Caki2 (cell line): ENCODE measurements at regions not wholly inside any gene's neighbourhood (a gene's known extent, or its start where the extent isn't known, plus 50 kb on each side); places are given as distances from the start of the nearest gene placed in this dataset.

Experiments used
- DNase-seq: peaks from one replicate; pipeline ENCODE4 v3.0.0-alpha.2; 2015; ENCODE audit warnings: low read depth
- in situ Hi-C: cut with HindIII; loops from 2 replicates; pipeline ENCODE4 v1.10.0; 2016; ENCODE audit warnings: low sequenced_read_pairs, low pct_unique_long_range_greater_than_20kb, mixed read lengths

- in situ Hi-C loops, result no loop called here
- no peak for DNase-seq
Measured at GRCh38 chr12:67447180-67447579, 178.0 kb downstream of the CAND1 start.

DNA sequence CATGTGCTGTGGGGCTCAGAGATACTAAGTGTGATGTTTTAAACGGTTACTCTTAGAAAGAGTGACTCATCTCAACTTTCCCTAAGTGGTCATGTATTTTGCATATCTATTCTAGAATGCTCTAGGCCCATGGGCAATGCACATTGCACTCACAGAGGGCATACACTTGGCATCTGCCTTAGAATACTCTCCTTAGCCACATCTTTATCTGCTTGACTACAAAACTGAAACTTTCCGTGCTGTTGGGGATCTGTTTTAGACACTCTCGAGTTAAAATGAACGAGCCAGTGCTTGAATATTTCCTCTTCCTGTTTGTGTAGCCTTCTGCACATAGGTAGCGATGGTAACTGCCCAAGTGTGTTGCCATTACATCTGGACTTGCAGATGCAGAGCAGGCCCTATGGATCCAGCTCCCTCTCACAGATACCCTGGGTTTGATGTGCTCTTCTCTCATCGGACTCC, 180.5 kb downstream of the CAND1 start:
- in situ Hi-C loops, result no loop called here
- DNase-seq, result no peak

- no peak for DNase-seq
- in situ Hi-C loops, result no loop called here
Measured at GRCh38 chr12:67450441-67450840, 181.3 kb downstream of the CAND1 start.

GRCh38 chr12:67451206-67451605, 182.0 kb downstream of the CAND1 start:
- in situ Hi-C loops, result no loop called here
- DNase-seq, result no peak

DNA sequence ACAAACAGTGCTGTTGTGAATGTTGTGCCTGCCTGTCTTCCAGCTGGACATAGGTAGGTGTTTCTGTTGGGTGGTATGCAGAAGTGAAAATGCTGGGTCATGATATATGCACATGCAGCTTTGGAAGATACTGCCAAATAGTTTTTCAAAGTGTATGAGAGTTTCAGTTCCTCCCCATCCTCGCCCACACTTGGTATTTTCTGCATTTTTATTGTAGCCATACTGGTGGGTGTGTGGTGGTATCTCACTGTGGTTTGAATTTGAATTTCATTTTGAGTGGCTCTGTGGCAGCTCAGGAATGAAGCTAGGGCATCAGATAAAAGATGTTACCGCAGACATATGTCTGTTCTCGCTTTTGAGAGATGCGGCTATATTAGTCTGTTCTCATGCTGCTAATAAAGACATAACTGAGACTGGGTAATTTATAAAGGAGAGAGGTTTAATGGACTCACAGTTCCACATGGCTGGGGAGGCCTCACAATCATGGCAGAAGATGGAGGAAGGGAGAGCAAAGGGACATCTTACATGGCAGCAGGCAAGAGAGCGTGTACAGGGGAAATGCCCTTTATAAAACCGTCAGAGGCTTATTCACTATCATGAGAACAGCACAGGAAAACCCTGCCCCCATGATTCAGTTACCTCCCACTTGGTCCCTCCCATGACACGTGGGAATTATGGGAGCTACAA, 183.1 kb downstream of the CAND1 start:
- in situ Hi-C loops, result no loop called here
- no peak for DNase-seq

DNA sequence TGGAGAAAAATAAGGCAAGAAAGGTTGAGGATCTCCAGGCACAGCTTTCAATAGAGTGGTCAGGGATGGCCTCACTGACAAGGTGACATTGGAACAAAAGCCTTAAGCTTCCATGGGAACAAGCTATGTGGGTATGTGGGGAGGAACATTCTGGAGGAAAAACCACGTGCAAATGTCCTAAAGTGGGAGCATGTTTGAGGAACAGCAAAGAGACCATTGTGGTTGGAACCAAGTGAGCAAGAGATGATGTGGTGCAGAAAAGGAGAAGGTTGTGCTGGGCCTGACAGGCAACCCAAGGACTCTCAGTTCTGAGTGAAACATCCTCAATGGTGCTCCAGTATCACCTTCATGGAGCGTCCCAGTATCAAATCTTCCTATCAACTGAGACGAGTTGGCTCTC, 184.0 kb downstream of the CAND1 start:
- in situ Hi-C loops, result no loop called here
- DNase-seq, result no peak

GRCh38 chr12:67455236-67455635, 186.1 kb downstream of the CAND1 start:
- in situ Hi-C loops, result no loop called here
- DNase-seq, result no peak

- no peak for DNase-seq
- in situ Hi-C loops, result no loop called here
Measured at GRCh38 chr12:67456431-67456901, 187.3 kb downstream of the CAND1 start.

DNA sequence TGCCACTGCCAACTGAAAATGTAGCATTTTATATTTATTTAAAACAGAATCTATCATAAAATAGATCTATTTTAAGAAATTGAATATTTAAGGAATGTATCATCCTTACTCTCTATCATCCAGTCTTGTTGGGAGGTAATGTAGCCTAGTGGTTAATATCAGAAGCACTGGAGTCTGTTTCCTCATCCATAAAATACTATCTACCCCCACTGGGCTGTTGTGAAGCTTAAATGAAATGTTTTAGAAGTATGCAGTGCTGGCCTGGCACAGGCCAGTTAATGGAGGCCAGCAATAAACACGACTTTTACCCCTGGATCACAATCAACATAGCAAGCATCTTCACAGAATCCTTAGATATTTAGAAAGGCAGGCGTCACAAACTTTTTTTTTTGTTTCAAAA, 188.0 kb downstream of the CAND1 start:
- no peak for DNase-seq
- in situ Hi-C loops, result no loop called here

- in situ Hi-C loops, result no loop called here
- DNase-seq, result no peak
Measured at GRCh38 chr12:67457778-67458665, 188.9 kb downstream of the CAND1 start.

DNA sequence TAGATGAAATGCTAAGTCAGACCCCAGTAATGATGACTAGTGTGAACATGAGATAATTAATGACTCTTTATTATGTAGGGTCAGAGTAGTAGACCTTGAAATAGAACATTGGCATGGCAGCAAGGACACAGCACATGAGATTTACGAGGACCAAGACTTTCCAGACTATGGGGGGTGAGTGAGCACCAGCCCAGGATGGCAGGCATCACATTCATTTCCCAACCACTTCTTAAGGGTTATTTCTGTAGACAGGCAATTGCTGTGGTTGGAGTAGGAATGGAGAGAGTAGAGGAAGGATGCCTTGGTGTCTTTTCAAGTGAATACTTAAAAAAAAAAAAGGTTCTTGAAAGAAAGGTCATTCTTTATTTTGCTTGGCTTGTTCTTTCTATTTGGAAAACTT, 189.4 kb upstream of the DYRK2 start:
- no peak for DNase-seq
- in situ Hi-C loops, result no loop called here

GRCh38 chr12:67459578-67459977, 189.0 kb upstream of the DYRK2 start:
- in situ Hi-C loops, result no loop called here

GRCh38 chr12:67460388-67460787, 188.2 kb upstream of the DYRK2 start:
- no peak for DNase-seq
- in situ Hi-C loops, result no loop called here

More at GRCh38 chr12:67459578-67459977, 189.0 kb upstream of the DYRK2 start:
- DNase-seq, result no peak

DNA sequence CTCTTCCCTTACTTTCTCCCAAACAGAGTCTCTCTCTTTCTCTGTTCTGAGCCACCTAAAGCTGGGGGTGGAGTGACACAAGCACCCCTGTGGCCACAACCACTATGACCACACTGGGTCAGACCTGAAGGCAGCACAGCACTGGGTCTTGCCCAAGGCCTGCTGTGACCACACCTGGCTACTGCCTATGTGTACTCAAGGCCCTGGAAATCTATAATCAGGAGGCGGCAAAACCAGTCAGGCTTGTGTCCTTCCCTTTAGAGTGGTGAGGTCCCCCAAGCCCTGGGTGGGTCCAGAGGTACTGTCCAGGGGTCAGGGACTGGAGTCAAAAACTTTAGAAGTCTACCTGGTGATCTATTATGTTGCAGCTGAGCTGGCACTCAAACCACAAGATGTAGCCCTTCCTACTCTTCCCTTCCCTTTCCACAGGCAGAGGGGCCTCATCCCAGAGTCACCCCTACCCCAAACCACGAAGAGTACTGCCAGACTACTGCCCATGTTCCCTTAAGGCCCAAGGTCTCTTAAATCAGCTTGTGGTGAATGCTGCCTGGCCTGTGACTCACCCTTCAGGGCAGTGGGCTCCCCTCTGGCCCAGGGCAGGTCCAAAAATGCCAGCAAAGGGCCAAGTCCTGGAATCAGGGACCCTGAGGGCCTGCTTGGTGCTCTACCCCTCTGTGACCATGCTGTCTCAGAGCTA, 179.8 kb upstream of the DYRK2 start:
- in situ Hi-C loops, result no loop called here
- DNase-seq, result no peak

DNA sequence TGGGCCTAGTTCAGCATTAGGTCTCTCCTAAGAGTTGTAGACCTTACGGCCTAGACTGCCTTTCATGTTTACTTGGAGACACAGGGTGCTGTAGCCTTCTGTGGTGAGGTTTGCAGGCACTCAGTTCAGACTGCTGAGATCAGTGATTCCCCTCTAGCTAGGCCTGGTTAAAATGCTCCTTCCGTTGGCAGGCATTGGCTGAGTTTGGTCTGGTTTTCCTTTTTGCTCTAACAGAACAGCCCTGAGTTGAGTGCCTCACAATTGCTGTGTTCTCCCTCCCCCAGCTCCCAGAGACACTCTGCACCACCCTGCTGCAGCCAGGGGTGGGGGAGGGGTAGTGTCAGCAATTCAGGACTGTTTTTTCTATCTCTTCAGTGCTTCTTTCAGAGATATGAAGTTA, 178.9 kb upstream of the DYRK2 start:
- no peak for DNase-seq
- in situ Hi-C loops, result no loop called here

GRCh38 chr12:67471810-67472209, 176.7 kb upstream of the DYRK2 start:
- no peak for DNase-seq
- in situ Hi-C loops, result no loop called here

DNA sequence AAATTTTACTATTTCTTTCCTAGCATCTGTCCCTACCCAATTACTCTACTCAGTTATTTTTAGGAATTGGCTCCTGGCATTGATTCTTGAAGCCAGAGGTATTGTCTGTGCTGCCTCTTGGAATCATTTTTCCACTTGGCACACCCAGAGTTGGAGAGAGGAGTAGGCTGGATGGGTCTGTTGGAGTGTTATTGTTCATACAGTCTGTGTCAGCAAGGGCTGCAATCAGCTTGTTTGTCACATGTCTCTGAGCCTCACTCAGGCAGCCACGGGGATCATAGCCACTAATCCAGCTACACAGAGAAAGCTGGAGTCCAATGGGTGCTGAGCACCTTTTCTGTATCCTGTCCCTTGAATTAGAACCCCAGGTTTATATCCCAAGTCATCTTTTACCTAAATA, 176.0 kb upstream of the DYRK2 start:
- in situ Hi-C loops, result no loop called here
- DNase-seq, result no peak

GRCh38 chr12:67474934-67475620, 173.5 kb upstream of the DYRK2 start:
- no peak for DNase-seq
- in situ Hi-C loops, result no loop called here
